Upper lobe of left lung (tissue), 4 donors: ENCODE measurements at regions not wholly inside any gene's neighbourhood (a gene's known extent, or its start where the extent isn't known, plus 50 kb on each side); places are given as distances from the start of the nearest gene placed in this dataset.

Experiments used
- CTCF ChIP-seq, 6 experiments: fragments of 450-650 bp in 4 of 6; fragments of 200-600 bp in 2 of 6; sonication (generic) in 2 of 6; IDR thresholded peaks; one replicate each; pipeline ENCODE4 v1.5.1; 2016 to 2019; ENCODE audit warnings: antibody characterized with exemption in 6 of 6
- EP300 ChIP-seq, 4 donors: sonication (generic); formaldehyde crosslinking; IDR thresholded peaks; one replicate each; pipeline ENCODE4 v1.5.1; 2017; ENCODE audit warnings: antibody characterized with exemption in 4 of 4, control low read depth in 2 of 4
- POLR2AphosphoS5 ChIP-seq, 2 donors: sonication (generic); formaldehyde crosslinking; IDR thresholded peaks; one replicate each; pipeline ENCODE4 v1.5.1; 2017; ENCODE audit warnings: antibody characterized with exemption in 2 of 2

- TF ChIP-seq CTCF (IDR thresholded peaks at IDR 0.05) (no peak), EP300 (IDR thresholded peaks at IDR 0.05) (no peak), POLR2AphosphoS5 (IDR thresholded peaks at IDR 0.05) (no peak)
Measured at GRCh38 chr4:102427371-102427998, 73.7 kb upstream of the NFKB1 start.
